NCI-H82 (cell line): ENCODE measurements at regions not wholly inside any gene's neighbourhood (a gene's known extent, or its start where the extent isn't known, plus 50 kb on each side); places are given as distances from the start of the nearest gene placed in this dataset.
"Not testable (repeated sequence)": the region's sequence is repeated elsewhere in the genome, so short reads cannot be mapped to it uniquely, and the experiment has no call there.

Experiments used
- DNase-seq: peaks from one replicate; lab custom pipeline; 2025; lab: John Stamatoyannopoulos, UW

DNA sequence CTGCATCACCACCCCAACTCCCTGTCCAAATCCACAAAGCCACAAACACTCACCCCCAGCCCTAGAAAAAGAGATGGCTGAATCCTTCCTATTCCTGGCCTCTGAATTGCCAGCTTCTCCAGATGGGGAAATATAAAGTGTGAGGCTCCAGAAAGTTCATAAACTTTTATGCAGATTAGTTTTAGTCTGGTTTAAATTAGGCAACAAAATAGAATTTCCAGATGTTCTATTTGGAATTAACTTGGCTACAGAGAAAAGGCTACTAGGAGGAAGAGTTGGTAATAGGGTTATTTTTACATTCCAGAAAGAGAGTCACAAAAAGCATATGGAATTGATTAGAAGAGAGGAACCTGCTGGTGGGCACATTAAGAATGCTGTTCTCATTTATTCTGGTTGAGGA, 56.0 kb downstream of the EN1 start:
- no peak for DNase-seq

DNA sequence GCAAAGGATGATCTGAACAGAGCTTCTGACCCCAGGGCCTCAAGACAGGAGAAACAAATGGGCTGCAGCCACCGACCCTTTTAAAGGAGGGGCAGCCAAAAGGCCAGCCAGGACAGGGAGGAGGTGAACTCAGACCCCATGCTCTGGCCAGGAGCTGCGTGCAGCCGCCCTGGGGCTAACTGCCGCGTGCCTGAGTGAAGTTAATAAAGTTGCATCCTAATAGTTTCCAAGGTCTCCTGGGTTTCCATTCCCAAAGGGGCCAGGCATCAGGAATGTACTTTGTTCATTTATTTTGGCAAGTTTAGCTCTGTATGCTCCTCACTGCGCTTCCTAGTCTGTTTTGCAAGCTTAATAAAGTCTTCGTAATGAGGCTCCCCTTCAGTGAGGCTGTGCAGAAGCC, 60.7 kb downstream of the EN1 start:
- DNase-seq: no peak

DNA sequence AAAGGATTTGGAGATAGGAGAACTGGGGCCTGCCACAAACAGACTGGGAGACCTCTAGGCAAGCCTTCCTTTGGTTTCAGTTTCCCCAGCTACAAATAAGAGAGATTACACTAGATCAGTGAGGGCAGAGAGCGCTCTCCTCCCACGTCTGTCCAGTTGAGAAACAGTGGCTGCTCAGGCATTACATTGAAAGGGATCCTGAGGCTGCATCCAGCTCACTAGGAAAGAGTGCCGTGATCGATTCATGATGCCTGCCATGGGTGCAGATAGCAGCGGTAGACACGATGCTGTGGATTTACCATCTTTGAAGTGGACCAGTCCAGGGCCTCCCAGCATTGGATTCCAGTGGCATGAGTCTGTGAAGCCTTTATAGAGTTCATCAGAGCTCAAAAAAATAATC, 62.6 kb downstream of the EN1 start:
- peak; percentile 22 for DNase-seq

DNA sequence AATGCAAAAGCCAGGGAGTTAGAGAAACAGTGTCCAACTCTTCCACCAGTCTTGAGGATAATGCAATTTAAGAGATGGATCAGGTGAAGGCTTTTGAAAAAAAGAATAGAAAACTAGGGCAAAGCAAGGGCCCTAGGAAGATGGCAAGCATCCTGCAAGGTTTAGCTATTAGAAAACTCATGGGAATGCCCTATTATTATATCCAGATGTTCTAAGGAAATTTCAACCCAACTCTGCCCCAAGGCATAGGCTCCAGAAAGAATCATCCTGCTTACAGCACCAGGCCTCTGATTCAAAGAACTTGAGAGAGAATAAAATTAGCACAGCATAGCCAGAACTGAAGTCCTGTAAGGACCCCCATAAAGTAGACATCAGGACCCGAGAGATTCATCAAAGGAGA, 68.1 kb downstream of the EN1 start:
- DNase-seq: no peak

DNA sequence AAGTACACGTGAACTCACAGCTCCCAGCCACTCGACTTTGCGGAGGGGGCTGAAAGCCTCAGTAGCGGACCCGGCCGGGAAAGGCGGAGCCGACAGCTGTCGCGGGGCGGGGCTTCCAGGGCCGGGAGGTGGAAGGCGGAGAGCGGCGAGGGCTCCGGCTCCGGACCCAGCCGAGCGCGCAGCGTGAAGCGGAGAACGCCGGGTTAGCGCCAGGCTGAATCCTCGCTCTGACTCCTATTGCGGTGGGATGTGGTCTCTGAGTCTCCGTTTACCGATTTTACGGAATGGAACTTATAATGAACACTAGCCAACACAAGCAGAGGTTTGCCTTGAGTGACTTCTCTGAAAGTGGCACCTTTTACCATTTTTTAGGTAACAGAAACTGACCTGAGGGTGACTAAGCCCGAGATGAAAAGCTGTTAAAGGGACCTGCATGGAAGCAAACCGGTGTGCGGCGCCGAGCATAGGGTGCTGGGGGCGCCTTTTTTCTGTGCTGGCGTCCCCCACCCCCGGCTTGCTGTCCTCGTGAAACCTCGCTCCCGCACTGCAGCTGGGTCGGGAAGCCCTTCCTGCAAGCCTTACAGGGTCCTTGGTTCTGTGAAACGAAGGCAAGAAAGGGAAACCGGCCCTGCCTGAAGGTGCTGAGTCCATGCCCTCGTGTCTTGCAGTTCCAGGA, 72.9 kb downstream of the EN1 start:
- peak; percentile 91 for DNase-seq

DNA sequence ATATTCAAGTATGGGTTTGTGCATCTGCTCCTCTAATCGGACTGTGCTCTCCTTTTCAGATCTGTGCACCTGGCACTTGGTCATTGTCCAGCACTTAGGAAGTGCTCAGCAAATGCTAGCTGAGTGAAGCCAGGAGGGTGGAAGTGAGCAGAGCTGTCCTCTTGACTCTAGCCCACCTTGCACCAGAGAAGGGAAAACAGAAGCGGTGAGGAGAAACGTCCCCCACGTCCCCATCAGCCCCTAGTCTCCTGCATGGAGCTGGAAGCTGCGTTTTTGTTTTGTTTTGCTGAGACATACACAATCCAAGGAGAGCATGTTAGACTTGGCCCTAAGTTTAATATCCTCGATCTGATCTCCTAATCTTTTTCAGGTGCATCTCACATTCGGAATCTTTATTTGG, 73.6 kb downstream of the EN1 start:
- peak; percentile 43 for DNase-seq

DNA sequence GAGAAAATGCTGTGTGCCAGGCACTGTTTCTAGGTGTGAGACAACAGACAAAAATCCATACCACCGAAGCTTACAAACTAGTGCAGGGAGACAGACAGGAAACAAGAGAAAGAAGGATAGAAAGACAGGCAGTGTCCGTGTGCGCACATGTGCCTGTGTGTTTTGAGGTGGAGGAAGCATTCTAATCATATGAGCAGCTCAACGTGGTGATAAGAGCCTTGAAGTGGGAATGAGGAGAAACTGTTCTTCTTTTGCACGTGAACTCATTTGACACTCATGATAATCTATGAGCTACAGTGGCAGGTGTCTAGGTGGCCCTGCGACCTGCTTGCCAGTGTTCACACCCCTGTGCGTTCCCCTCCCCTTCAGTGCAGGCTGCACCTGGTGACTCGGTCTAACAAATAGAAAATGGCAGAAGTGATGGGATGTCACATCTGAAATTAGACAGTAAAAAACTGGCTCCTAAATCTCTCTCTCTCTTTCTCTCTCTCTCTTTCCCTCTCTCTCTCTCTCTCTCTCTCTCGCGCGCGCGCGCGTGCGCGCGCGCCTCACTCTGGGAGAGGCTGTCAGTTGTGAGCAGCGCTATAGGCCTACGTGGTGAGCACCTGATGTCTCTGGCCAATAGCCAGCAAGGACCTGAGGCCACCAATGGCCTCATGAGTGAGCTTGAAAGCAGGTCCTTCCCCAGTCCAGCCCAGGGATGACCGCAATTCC, 74.8 kb downstream of the EN1 start:
- DNase-seq: no peak

DNA sequence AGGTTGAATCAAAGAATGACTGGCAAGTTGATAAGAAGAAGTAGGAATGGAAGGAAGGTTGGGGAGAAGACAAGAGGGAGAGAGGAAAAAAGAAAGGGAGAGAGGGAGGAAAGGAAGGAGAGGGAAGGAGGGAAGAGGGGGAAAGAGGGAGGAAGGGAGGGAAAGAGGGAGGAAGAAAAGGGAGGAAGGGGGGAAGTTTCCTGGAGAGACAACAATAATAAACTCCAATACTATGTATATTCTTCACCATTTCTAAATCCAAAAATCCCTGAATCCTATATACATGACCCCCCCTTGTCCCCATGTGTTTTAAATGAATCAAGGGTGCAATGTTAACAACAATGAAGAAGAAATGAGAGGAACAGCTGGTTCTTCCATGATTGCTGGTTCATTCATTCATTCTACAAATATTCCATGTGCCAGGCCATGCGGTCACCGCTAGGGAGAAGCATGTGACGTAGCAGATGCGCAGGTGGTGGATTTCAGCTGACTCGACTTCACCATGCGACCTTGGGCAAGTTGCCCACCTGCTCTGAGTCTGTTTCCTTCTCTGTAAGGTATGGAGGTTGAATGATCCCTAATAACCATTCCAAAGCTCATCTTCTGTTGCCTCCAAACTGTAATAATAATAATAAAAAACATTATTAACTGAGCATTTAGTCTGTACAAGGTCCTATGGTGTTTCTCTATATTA, 77.6 kb downstream of the EN1 start:
- no peak for DNase-seq

DNA sequence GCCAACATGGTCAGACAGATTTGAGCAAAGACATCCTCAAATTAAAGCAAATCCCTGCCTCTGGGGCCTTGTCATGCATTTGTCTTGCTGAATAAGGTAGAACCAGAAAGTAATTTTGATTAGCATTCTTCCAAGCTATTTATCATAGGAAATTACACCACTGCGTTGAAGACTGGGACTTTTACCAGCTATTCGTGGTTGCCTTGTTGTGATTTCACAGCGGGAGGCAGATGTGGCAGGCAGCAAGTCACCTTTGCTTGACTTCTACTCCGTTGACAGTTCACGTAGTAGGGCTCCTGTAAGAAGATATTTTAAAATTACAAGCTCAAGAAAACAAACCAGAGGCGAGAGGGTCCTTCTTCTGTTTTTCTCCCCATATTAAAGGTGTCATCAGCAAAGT, 80.6 kb downstream of the EN1 start:
- no peak for DNase-seq

DNA sequence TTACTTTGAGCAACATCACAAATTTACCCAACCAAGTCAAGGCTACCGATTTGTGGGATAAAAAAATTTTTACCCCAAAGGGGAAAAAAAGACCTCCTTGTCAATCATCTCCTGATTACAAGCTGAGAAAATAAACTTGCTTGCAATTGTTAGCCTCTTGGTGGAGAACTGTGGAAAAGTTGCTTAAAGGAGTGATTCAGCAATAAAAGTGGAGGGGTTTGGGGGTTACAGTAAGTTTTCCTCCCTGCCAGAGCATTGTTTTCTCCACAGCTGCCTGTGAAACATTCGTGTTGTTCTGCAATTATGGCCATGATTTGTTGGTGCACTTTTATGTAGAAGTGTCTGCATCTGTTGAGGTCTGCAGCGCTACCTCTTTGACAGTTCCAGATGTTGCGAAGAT, 82.6 kb downstream of the EN1 start:
- DNase-seq: no peak

DNA sequence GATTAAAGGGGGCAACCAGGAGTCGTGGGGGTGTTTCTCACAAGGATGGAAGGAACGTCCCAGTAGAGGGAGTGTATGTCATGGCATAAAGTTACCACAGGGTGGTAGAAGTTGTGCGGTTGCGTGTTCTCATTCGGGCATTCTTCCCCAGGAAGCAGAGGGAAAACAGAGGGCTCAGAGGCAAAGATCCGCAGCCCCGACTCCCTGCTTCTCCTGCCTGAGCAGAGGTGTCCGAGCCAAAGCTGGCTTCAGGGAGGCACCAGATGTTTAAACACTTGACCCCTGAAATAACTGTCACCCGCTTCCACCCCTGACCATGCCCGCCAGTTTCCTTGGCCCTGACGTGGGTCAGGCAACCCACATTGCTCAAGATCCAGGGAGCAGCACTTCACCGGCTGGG, 83.7 kb downstream of the EN1 start:
- DNase-seq: peak; percentile 71

DNA sequence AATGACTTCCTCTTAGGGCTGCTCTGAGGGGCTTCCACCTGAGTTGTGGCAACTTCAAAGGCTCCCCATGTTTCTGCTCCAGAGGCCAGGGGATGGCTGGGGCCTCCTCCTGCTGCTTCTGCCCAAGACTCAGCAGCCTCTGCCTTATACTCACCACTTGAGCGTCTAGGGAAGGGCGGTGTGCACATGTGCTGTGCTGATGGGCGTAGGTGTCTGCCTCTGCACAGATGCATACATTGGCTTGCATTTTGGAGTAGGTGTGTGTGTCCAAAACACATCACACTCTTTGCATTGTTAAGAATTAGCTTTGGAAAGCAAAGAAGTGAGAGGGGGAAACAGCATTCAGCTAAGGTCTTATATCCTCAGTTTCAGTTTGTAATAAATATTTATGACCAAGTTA, 85.2 kb downstream of the EN1 start:
- DNase-seq: no peak

DNA sequence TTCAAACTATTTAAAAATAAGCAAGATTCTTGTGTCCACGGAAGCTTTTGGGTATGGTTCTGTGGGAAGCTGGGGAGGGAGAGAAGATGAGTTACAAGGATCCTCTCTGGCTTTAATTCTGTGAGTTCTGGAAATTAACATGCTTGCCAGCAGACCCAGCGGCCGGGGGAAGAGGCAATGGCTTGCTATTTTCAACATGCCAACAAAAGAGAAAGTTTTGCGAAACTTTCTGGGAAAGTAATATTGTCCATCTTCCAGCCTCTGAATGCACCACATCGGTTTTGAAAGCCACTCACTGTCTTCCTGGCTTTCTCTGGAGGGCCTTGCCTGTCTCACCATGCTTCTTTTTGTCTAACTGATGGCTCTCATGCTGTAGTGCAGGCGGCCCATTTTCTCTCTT, 85.7 kb downstream of the EN1 start:
- DNase-seq: no peak

DNA sequence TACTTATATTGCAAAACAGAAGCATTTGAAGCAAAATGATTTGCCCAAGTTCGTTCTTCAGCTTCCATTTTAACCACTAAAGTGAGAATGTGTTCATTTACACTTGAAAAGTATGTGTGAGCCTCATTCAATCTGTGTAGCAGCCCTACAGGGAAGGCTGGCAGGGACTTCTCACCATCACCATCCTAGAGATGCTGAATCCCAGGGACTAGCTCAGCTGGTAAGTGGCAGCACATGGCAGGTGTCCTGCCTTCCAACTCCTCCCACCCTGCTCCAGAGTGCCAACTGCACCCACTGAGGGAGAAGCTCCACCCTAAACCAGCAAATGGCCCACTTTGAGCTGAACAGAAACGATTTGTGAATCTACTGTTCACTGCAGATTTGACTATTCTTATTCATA, 91.5 kb downstream of the EN1 start:
- no peak for DNase-seq

DNA sequence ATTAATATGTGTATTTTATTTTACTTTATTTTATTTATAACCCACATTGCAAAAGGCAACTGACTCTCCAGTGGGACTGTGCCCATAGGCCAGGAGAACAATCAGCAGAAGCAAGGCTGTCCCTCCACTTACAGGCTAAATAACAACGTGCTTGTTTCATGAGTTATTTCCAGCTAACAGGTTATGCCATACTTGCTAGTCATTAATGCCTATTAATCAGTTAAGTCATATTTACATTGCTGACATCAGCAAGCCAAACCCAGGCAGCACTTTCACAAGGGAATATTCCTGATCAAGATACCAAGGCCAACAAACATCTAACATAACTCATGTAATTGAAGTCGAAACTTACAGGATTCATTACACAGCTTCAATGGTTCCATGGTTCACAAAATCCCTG, 92.1 kb downstream of the EN1 start:
- DNase-seq: no peak

DNA sequence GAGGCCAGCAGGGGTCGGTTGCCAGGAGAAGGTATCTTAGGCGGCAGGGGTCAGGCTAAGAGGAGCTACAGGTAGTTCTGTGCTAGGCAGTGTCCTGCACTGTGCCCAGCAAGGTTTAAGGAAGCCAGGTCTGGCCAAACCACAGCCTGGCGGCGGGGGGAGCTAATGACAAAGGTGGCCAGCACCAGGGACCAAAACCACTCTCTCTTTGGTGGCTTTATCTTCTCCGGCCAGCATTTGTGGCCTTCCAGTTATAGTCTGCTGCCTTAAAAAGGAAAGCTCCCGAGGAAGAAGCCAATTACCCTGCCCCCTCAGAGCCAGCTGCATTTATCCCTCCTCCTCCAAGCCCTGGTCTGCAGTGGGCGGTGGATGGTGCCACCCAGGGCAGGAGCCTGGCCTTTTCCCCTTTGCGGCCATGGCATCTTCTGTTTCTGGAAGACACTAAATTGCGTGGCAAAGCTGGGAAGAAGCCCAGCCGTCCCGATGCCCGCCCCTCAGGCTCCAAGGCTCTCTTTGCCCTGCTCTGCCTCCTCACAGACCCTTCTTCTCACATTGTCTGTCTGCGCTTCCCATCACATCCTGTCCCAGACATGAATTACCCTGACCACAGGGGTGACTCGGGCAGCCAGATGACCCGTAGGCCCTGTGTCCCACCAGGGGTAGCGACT, 94.6 kb downstream of the EN1 start:
- DNase-seq: no peak

DNA sequence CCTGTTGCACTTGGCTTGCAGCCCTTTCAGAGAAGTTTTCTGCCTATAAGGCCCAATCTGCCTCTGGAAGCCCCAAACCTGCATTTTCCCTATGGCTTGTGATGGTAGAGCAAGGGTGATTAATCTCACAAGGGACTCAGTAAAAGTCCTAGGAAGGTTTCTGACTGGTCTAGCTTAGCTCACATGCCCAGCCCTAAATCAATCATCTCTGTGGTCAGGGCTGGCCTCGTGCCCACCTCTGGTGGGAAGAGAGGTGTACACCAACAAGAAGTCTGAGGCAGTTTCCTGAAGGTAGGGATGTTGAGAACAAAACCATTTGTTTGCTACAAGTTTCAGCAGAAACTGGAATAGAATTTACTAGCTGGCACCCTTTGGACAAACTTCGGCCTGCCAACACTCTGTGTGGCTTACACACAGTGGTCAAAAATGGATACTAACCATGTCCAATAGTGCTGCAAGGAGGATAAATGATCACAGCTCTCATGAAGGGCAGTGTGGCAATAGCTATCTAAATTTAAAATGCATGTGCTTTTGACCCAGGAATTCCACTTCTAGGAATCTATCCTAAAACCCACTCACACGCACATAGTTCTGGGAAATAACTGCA, 96.4 kb downstream of the EN1 start:
- DNase-seq: no peak

DNA sequence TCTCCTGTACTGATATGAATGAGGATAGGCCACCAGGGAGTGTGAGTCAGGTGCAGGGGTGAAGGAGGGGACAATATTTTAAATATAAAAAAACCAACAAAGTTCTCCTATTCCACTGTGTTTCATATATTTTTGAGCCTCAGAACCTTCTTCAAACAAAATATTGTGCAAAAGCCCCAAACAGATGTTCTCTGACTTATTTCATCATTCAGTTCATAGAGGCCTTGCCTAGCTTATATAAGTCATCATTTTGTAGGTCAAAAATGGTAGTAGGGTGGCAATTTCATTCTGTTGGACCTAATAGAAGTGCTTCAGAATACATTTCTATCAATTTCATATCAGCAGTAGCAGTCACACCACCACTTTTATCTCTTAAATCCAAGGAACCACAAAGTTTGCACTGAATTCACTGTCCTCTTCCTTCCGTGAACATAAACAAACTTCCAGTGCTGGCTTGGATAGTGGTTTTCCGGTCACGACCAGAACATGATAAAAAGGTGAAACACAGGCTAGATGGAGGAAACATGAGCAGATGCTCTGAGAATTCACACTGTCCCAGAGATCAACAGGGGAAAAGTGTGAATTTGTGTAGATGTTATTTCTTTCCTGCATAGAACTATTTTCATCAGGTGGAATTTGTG, 99.1 kb downstream of the EN1 start:
- DNase-seq: no peak

DNA sequence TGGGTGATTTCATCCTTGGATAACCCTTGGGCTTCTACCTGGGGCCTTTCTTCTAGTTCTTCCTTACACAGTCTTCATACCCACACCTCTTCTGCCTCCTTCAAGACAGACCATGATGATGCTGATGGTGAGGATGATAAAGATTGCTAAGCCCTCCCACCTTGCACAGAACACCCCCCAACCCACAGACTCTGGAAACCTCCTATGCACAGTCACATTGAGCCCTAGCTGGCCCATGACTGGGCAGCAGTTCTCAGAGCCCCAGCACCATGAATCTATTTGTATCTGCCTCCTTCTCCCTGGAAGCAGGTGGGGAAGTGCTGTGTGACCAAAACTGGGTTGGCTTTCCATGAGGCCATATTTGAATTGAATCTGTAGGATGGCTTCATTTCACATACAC, 99.8 kb downstream of the EN1 start:
- no peak for DNase-seq

DNA sequence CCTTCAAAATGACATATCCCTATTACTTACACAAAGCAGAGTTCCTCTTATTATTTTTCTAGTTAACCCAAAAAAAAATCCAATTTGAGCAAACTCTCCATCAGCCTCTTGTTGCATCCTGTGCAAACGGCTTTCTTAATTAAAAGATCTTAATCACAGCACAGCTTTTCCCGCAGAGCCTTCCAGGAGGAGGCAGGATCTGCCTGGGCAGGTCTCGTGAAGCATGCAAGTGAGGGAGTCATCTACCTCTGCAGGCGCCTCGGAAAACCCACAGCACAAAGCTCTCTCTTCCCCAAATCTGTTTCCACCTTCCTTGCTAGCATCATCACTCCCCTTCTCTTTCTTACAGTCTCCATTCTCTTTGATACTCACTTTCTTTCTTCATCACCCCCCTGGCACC, 100.4 kb downstream of the EN1 start:
- no peak for DNase-seq

DNA sequence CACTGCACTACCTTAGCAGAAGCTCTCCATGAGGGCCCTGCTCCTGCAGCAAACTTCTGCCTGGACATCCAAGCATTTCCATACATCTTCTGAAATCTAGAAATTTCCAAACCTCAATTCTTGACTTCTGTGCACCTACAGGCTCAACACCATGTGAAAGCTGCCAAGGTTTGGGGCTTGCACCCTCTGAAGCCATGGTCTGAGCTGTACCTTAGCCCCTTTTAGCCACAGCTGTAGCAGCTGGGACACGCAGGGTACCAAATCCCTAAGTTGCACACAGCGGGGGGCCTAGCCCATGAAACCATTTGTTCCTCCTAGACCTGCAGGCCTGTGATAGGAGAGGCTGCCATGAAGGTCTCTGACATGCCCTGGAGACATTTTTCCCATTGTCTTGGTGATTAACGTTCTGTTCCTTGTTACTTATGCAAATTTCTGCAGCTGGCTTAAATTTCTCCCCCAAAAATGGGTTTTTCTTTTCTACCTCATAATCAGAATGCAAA, 102.7 kb downstream of the EN1 start:
- DNase-seq: not testable (repeated sequence)
